ENCODE measurements at regions not wholly inside any gene's neighbourhood (a gene's known extent, or its start where the extent isn't known, plus 50 kb on each side); places are given as distances from the start of the nearest gene placed in this dataset.

GRCh38 chrX:16222151-16222550, 54.9 kb downstream of the MAGEB17 start:
- no peak for DNase-seq

GRCh38 chrX:16223385-16223784, 56.1 kb downstream of the MAGEB17 start:
- DNase-seq = no peak

GRCh38 chrX:16239211-16239610, 71.9 kb downstream of the MAGEB17 start:
- no peak for DNase-seq

- no peak for DNase-seq
Measured at GRCh38 chrX:16240231-16240905, 73.1 kb downstream of the MAGEB17 start.

- no peak for DNase-seq
Measured at GRCh38 chrX:16240968-16241367, 73.7 kb downstream of the MAGEB17 start.

- DNase-seq = no peak
Measured at GRCh38 chrX:16250296-16250695, 83.0 kb downstream of the MAGEB17 start.

GRCh38 chrX:16251782-16252181, 84.5 kb downstream of the MAGEB17 start:
- no peak for DNase-seq

GRCh38 chrX:16258882-16259281, 91.6 kb downstream of the MAGEB17 start:
- DNase-seq = no peak

GRCh38 chrX:16267431-16267830, 100.2 kb downstream of the MAGEB17 start:
- DNase-seq = no peak

- DNase-seq = no peak
Measured at GRCh38 chrX:16268206-16268605, 100.9 kb downstream of the MAGEB17 start.

GRCh38 chrX:16278927-16279326, 111.6 kb downstream of the MAGEB17 start:
- DNase-seq = no peak

- no peak for DNase-seq
Measured at GRCh38 chrX:16282209-16282608, 114.9 kb downstream of the MAGEB17 start.

- no peak for DNase-seq
Measured at GRCh38 chrX:16284842-16285241, 117.6 kb downstream of the MAGEB17 start.

- DNase-seq = no peak
Measured at GRCh38 chrX:16290997-16291396, 123.7 kb downstream of the MAGEB17 start.

GRCh38 chrX:16300831-16301230, 133.6 kb downstream of the MAGEB17 start:
- DNase-seq = no peak

- DNase-seq = no peak
Measured at GRCh38 chrX:16304751-16305150, 137.5 kb downstream of the MAGEB17 start.

- no peak for DNase-seq
Measured at GRCh38 chrX:16305187-16305586, 137.9 kb downstream of the MAGEB17 start.

- DNase-seq = no peak
Measured at GRCh38 chrX:16307950-16308349, 140.7 kb downstream of the MAGEB17 start.

GRCh38 chrX:16308773-16309172, 141.5 kb downstream of the MAGEB17 start:
- no peak for DNase-seq

- DNase-seq = no peak
Measured at GRCh38 chrX:16310326-16310725, 143.0 kb downstream of the MAGEB17 start.

- DNase-seq = no peak
Measured at GRCh38 chrX:16311671-16312070, 144.4 kb downstream of the MAGEB17 start.

- DNase-seq = no peak
Measured at GRCh38 chrX:16312761-16313623, 145.7 kb downstream of the MAGEB17 start.

GRCh38 chrX:16316331-16316730, 149.1 kb downstream of the MAGEB17 start:
- DNase-seq = no peak

GRCh38 chrX:16319929-16320328, 152.6 kb downstream of the MAGEB17 start:
- DNase-seq = no peak

All from hippocampal formation (tissue), 2 donors.